Brain microvascular endothelial cell (primary cell): ENCODE measurements at regions not wholly inside any gene's neighbourhood (a gene's known extent, or its start where the extent isn't known, plus 50 kb on each side); places are given as distances from the start of the nearest gene placed in this dataset.
A peak's percentile ranks its signal among the peaks of the same experiment; 100 is the strongest.
"Not testable (repeated sequence)": the region's sequence is repeated elsewhere in the genome, so short reads cannot be mapped to it uniquely, and the experiment has no call there.

Source experiments
- DNase-seq: peaks from one replicate; pipeline ENCODE4 v3.0.0-alpha.2; 2020
- H3K27ac ChIP-seq: fragments of 250-450 bp; sonication (Bioruptor Pico); 2 replicates; pipeline ENCODE4 v1.5.1; 2020; ENCODE audit warnings: mild to moderate bottlenecking, moderate library complexity
- H3K27me3 ChIP-seq: fragments of 250-450 bp; sonication (Bioruptor Pico); replicated peaks from 2 replicates; pipeline ENCODE4 v1.5.1; 2020; ENCODE audit warnings: mild to moderate bottlenecking
- H3K36me3 ChIP-seq: fragments of 250-450 bp; sonication (Bioruptor Pico); replicated peaks from 2 replicates; pipeline ENCODE4 v1.5.1; 2020; ENCODE audit warnings: mild to moderate bottlenecking
- H3K4me3 ChIP-seq: 2 replicates; pipeline ENCODE4 v1.5.1; 2011; ENCODE audit warnings: low read depth, mild to moderate bottlenecking, control low read depth, low read length, moderate library complexity
- in situ Hi-C: cut with HindIII; loops from 2 replicates; pipeline ENCODE4 v1.10.0; 2017; ENCODE audit warnings: low sequenced_read_pairs, low pct_ligation_motif_present
- TF ChIP-seq, protein P1 (sequence below): IDR thresholded peaks from 2 replicates; pipeline ENCODE4 v1.5.1; 2011; ENCODE audit warnings: low read depth, mild to moderate bottlenecking, moderate library complexity, low read length, control low read depth, inconsistent platforms; ENCODE audit errors: missing control alignments

- Histone ChIP-seq H3K4me3 (no peak overlapping the region), H3K36me3 (peaks cover 4% of the 10 kb centered on the region), H3K27ac (no peak overlapping the region), H3K27me3 (no peaks in the 10 kb centered on the region)
- in situ Hi-C loops: no loop called here
- TF ChIP-seq, protein P1, sequence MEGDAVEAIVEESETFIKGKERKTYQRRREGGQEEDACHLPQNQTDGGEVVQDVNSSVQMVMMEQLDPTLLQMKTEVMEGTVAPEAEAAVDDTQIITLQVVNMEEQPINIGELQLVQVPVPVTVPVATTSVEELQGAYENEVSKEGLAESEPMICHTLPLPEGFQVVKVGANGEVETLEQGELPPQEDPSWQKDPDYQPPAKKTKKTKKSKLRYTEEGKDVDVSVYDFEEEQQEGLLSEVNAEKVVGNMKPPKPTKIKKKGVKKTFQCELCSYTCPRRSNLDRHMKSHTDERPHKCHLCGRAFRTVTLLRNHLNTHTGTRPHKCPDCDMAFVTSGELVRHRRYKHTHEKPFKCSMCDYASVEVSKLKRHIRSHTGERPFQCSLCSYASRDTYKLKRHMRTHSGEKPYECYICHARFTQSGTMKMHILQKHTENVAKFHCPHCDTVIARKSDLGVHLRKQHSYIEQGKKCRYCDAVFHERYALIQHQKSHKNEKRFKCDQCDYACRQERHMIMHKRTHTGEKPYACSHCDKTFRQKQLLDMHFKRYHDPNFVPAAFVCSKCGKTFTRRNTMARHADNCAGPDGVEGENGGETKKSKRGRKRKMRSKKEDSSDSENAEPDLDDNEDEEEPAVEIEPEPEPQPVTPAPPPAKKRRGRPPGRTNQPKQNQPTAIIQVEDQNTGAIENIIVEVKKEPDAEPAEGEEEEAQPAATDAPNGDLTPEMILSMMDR: no peak
- no peak for DNase-seq
Observed at GRCh38 chr13:73816702-73817101, 317.5 kb downstream of the KLF12 start.

GRCh38 chr13:73815796-73816195 lies 318.4 kb downstream of the KLF12 start:
- DNase-seq: no peak
- in situ Hi-C loops: no loop called here
- no peaks in the 10 kb centered on the region for H3K27me3 ChIP-seq
- peaks cover 4% of the 10 kb centered on the region for H3K36me3 ChIP-seq
- TF ChIP-seq, protein P1: no peak
- H3K4me3 ChIP-seq: no peak overlapping the region
- no peak overlapping the region for H3K27ac ChIP-seq

DNA sequence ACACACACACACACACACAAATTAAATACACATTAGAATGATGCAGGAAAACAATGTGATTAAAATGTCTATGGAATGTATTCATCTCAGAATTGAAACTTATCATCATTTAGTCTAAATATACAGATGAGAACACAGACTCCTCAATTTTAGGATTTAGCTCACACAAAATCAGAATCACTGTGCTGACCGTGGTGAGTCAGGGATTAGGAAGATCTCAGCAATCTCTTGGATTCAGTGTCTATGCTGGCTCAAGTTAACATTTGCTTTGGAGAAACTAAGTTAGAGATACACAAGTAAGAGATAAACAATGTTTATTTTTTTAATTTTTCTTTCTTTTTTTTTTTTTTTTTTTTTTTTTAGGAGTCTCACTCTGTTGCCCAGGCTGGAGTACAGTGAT lies 323.6 kb downstream of the KLF12 start:
- Histone ChIP-seq H3K36me3 (peaks cover 4% of the 10 kb centered on the region), H3K27ac (no peak overlapping the region), H3K27me3 (no peaks in the 10 kb centered on the region), H3K4me3 (no peak overlapping the region)
- in situ Hi-C loops: no loop called here
- TF ChIP-seq, protein P1: no peak
- no peak for DNase-seq

GRCh38 chr13:73809561-73809960 lies 324.6 kb downstream of the KLF12 start:
- Histone ChIP-seq H3K27ac (no peak overlapping the region), H3K36me3 (peaks cover 4% of the 10 kb centered on the region), H3K27me3 (no peaks in the 10 kb centered on the region), H3K4me3 (no peak overlapping the region)
- in situ Hi-C loops: no loop called here
- TF ChIP-seq, protein P1: no peak
- peak; percentile 32 for DNase-seq

DNA sequence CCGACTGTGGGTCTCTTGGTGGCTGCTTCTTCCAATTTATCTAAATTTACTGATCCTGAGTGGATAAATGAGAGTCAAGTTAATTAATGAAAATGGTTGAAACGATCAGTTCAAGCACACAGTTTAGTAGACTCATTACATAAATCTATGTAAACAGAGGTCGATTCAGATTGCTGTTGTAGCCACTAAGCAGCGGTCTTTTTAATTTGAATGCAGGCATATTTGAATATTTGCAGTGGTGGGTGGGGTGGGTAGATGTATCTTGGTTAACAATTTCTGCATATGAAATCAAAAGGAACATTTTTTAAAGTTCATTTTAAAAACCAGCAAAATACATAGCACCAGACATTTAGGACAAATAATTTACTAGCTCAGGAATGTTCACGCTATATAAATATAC lies 325.9 kb downstream of the KLF12 start:
- no peak for DNase-seq
- Histone ChIP-seq H3K4me3 (no peak overlapping the region), H3K36me3 (peaks cover 4% of the 10 kb centered on the region), H3K27me3 (no peaks in the 10 kb centered on the region), H3K27ac (no peak overlapping the region)
- in situ Hi-C loops: no loop called here
- TF ChIP-seq, protein P1: no peak

DNA sequence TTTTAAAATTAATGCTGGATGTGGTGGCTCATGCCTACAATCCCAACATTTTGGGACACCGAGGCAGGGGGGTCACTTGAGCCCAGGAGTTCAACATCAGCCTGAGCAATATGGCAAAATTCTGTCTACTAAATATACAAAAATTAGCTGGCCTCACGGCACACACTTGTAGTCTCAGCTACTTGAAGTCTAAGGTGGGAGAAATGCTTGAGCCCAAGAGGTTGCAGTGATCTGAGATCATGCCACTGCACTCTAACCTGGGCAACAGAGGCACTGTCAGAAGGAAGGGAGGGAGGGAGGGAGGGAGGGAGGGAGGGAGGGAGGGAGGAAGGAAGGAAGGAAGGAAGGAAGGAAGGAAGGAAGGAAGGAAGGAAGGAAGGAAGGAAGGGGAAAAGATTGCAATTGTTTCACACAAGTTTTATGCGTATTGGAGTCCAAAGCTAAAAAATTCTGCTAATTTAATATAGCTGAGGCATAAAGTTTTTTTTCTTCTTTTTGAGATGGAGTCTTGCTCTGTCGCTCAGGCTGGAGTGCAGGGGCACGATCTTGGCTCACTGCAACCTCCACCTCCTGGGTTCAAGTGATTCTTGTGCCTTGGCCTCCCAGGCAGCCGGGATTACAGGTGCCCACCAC lies 328.8 kb downstream of the KLF12 start:
- in situ Hi-C loops, H3K27ac ChIP-seq: not testable (repeated sequence)

More for the DNA sequence above, 328.8 kb downstream of the KLF12 start:
- not testable (repeated sequence) for H3K4me3 ChIP-seq, DNase-seq, H3K27me3 ChIP-seq, H3K36me3 ChIP-seq
